ENCODE measurements at regions not wholly inside any gene's neighbourhood (a gene's known extent, or its start where the extent isn't known, plus 50 kb on each side); places are given as distances from the start of the nearest gene placed in this dataset.
"Not testable (repeated sequence)": the region's sequence is repeated elsewhere in the genome, so short reads cannot be mapped to it uniquely, and the experiment has no call there.

DNA sequence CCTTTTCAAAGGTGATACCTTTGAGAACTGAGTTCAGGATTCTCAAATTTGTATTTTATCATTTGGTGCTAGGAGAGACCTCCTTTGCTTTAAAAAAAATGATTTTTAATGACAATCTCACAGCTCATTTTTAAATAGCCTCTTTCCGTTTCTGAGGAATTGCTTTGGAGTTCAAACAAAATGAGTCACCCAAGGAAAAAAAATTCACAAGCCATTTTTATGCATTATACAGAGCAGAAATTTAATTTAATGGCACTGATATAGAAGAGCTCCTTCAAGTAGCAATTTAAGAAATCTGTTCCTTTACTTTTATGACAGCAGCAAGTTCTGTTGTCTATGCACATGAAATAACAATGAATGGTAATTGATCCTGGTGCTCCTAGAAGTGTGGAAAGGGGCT, 337.9 kb upstream of the KCNMB2 start:
- no peak overlapping the region for H3K4me3 ChIP-seq (ENCODE audit: insufficient read depth, low read depth, low read length, poor library complexity, severe bottlenecking)
- H3K36me3 ChIP-seq (ENCODE audit: control insufficient read depth, insufficient read depth, low read length), result no peaks in the 10 kb centered on the region
- DNase-seq, result no peak
- no peaks in the 10 kb centered on the region for H3K9me3 ChIP-seq (ENCODE audit: control insufficient read depth, low read length)
- no peaks in the 10 kb centered on the region for H3K4me1 ChIP-seq (ENCODE audit: control insufficient read depth, insufficient read depth, low read length, poor library complexity, severe bottlenecking)
- H3K27ac ChIP-seq (ENCODE audit: insufficient read depth, low read length, poor library complexity, severe bottlenecking), result no peak overlapping the region
- H3K27me3 ChIP-seq (replicated peaks; ENCODE audit: control insufficient read depth, insufficient read depth, low read length, poor library complexity, severe bottlenecking), result no peaks in the 10 kb centered on the region

DNA sequence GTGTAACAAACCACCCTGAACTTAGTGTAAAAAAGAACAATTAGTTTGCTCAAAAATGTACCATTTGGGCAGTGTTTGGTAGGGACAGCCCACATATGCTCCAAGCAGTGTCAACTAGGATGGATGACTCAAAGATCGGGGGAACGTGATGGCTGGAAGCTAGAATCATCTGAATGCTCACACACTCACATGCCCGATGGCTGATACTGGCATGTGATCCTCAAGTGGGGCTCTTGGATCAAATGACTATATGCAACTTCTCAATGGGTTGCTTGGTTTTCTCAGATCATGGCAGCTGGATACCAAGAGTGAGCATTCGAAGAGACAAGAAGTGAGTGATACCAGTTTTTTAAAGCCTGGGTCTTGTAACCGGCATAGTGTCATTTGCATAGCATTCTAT, 335.9 kb upstream of the KCNMB2 start:
- H3K4me1 ChIP-seq (ENCODE audit: control insufficient read depth, insufficient read depth, low read length, poor library complexity, severe bottlenecking), result no peaks in the 10 kb centered on the region
- H3K9me3 ChIP-seq (ENCODE audit: control insufficient read depth, low read length), result no peaks in the 10 kb centered on the region
- DNase-seq, result no peak
- H3K4me3 ChIP-seq (ENCODE audit: insufficient read depth, low read depth, low read length, poor library complexity, severe bottlenecking), result no peak overlapping the region
- H3K27me3 ChIP-seq (replicated peaks; ENCODE audit: control insufficient read depth, insufficient read depth, low read length, poor library complexity, severe bottlenecking), result no peaks in the 10 kb centered on the region
- H3K27ac ChIP-seq (ENCODE audit: insufficient read depth, low read length, poor library complexity, severe bottlenecking), result no peak overlapping the region
- no peaks in the 10 kb centered on the region for H3K36me3 ChIP-seq (ENCODE audit: control insufficient read depth, insufficient read depth, low read length)

DNA sequence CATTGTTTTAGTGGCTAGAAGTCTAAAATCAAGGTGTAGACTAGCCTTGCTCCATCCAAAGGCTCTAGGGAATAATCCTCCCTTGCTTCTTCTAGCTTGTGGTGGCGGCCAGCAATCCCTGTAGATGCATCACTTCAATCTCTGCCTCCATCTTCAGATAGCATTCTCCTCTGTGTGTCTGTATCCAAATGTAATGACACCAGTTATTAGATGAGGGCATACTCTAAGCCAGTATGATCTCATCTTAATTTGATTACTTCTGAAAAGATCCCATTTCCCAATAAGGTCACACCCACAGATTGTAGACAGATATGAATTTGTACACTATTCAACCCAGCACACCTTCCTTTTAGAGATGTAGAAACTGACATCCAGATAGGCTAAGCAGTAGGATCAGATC, 334.5 kb upstream of the KCNMB2 start:
- Histone ChIP-seq H3K9me3 (ENCODE audit: control insufficient read depth, low read length) (no peaks in the 10 kb centered on the region), H3K4me3 (ENCODE audit: insufficient read depth, low read depth, low read length, poor library complexity, severe bottlenecking) (no peak overlapping the region), H3K4me1 (ENCODE audit: control insufficient read depth, insufficient read depth, low read length, poor library complexity, severe bottlenecking) (no peaks in the 10 kb centered on the region), H3K27ac (ENCODE audit: insufficient read depth, low read length, poor library complexity, severe bottlenecking) (no peak overlapping the region), H3K36me3 (ENCODE audit: control insufficient read depth, insufficient read depth, low read length) (no peaks in the 10 kb centered on the region), H3K27me3 (replicated peaks; ENCODE audit: control insufficient read depth, insufficient read depth, low read length, poor library complexity, severe bottlenecking) (no peaks in the 10 kb centered on the region)
- DNase-seq, result no peak

DNA sequence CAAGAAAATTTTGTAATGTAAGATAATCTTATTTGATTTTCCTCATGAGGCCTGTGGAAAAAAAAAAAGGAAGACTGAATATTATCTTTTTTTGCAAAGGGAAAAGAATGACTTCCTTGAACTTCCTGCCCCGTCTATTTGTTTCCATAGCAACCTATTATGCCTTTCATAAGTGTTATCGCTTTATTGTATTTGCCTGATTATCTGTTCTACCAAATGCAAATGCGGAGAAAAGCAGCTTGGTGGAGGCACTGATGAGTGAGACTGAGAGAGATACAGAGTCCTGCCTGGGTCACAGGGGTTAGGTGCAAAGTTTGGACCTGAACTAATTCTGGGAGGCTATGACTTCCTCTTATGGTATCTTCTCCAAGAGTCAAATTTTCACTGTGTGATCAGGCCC, 334.0 kb upstream of the KCNMB2 start:
- H3K27ac ChIP-seq (ENCODE audit: insufficient read depth, low read length, poor library complexity, severe bottlenecking), result no peak overlapping the region

DNA sequence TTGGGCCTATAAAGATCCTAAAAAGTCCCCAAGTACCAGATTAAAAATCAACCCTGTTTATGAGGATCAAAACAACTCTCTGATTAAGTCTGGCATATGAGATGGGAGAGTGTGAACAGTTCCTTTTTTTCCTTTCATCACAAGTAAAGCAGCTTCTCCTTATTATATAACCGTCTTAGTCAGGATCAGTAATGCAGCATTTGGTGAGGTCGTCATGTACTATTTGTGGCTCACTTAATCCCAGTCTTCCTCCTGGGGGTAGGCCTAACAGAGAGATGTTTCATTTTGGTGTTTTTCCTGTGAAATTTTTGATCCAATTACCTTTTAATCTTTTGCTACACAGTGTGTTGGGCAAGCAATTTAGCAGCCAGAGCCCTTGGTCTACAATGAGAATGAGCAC, 333.1 kb upstream of the KCNMB2 start:
- H3K4me3 ChIP-seq (ENCODE audit: insufficient read depth, low read depth, low read length, poor library complexity, severe bottlenecking), result no peak overlapping the region
- H3K4me1 ChIP-seq (ENCODE audit: control insufficient read depth, insufficient read depth, low read length, poor library complexity, severe bottlenecking), result no peaks in the 10 kb centered on the region
- H3K27ac ChIP-seq (ENCODE audit: insufficient read depth, low read length, poor library complexity, severe bottlenecking), result no peak overlapping the region
- no peaks in the 10 kb centered on the region for H3K27me3 ChIP-seq (replicated peaks; ENCODE audit: control insufficient read depth, insufficient read depth, low read length, poor library complexity, severe bottlenecking)
- H3K9me3 ChIP-seq (ENCODE audit: control insufficient read depth, low read length), result no peaks in the 10 kb centered on the region
- H3K36me3 ChIP-seq (ENCODE audit: control insufficient read depth, insufficient read depth, low read length), result no peaks in the 10 kb centered on the region
- no peak for DNase-seq

More for the DNA sequence above, 334.0 kb upstream of the KCNMB2 start:
- H3K4me3 ChIP-seq (ENCODE audit: insufficient read depth, low read depth, low read length, poor library complexity, severe bottlenecking), result no peak overlapping the region
- no peaks in the 10 kb centered on the region for H3K4me1 ChIP-seq (ENCODE audit: control insufficient read depth, insufficient read depth, low read length, poor library complexity, severe bottlenecking)
- no peak for DNase-seq
- no peaks in the 10 kb centered on the region for H3K27me3 ChIP-seq (replicated peaks; ENCODE audit: control insufficient read depth, insufficient read depth, low read length, poor library complexity, severe bottlenecking)
- H3K36me3 ChIP-seq (ENCODE audit: control insufficient read depth, insufficient read depth, low read length), result no peaks in the 10 kb centered on the region
- no peaks in the 10 kb centered on the region for H3K9me3 ChIP-seq (ENCODE audit: control insufficient read depth, low read length)

DNA sequence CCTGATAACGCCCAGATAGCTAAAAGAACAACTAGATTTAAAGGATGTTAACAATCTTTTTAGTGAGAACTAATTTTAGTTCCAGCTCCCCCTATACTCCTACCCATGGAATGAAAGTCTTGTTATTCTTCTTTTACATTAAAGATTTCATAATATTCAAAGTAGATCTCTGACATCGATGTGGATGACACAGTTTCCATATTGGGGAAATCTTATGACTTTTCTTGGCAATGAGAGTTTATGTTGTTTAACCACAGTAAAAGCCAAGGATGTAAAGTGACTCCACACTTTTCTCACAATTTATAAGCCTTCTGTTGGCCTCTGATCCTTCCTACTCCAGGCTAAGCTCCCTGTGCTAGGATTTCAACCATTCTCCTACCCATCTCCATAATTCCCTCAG, 332.6 kb upstream of the KCNMB2 start:
- H3K4me1 ChIP-seq (ENCODE audit: control insufficient read depth, insufficient read depth, low read length, poor library complexity, severe bottlenecking), result no peaks in the 10 kb centered on the region
- H3K36me3 ChIP-seq (ENCODE audit: control insufficient read depth, insufficient read depth, low read length), result no peaks in the 10 kb centered on the region
- no peak overlapping the region for H3K4me3 ChIP-seq (ENCODE audit: insufficient read depth, low read depth, low read length, poor library complexity, severe bottlenecking)
- no peak overlapping the region for H3K27ac ChIP-seq (ENCODE audit: insufficient read depth, low read length, poor library complexity, severe bottlenecking)
- H3K9me3 ChIP-seq (ENCODE audit: control insufficient read depth, low read length), result no peaks in the 10 kb centered on the region
- no peak for DNase-seq
- H3K27me3 ChIP-seq (replicated peaks; ENCODE audit: control insufficient read depth, insufficient read depth, low read length, poor library complexity, severe bottlenecking), result no peaks in the 10 kb centered on the region

DNA sequence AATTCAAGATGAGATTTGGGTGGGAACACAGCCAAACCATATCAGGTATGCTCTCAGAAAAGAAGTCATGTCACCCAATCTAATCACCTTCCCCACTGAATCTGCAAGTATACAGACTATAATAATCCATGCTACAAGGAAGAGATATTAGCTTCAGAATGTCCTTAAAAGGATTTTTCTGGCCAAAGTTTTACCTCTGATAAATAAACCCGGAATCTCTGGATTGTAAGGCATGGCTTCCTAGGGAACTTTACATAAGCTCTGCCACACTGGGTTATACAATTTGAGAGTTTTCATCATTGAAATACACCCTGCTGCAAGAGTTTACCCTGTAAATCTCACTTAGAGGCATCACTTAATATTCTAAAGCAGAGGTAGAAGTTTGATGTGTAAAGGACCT, 330.5 kb upstream of the KCNMB2 start:
- Histone ChIP-seq H3K36me3 (ENCODE audit: control insufficient read depth, insufficient read depth, low read length) (no peaks in the 10 kb centered on the region), H3K9me3 (ENCODE audit: control insufficient read depth, low read length) (no peaks in the 10 kb centered on the region), H3K4me1 (ENCODE audit: control insufficient read depth, insufficient read depth, low read length, poor library complexity, severe bottlenecking) (no peaks in the 10 kb centered on the region), H3K27me3 (replicated peaks; ENCODE audit: control insufficient read depth, insufficient read depth, low read length, poor library complexity, severe bottlenecking) (no peaks in the 10 kb centered on the region), H3K4me3 (ENCODE audit: insufficient read depth, low read depth, low read length, poor library complexity, severe bottlenecking) (no peak overlapping the region), H3K27ac (ENCODE audit: insufficient read depth, low read length, poor library complexity, severe bottlenecking) (no peak overlapping the region)
- no peak for DNase-seq

DNA sequence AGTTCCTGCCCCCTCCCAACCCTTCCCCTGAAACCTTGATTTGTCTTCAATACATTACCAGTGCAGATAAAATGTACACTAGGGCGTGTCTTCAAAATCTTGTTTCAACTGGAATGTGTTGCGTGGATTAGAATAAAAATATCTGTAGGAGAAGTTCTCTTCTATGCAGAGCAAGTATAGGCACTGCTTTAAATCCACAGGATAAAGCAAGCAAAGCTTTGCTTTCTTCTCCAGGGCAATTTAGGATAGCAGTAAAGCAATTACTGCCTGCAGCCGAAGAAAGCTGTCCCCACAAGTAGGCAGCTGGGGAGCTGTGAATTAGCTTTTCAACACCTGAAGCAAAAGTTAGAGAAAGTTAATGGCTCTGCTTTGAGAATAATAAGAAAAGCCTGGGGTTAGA, 329.7 kb upstream of the KCNMB2 start:
- no peaks in the 10 kb centered on the region for H3K36me3 ChIP-seq (ENCODE audit: control insufficient read depth, insufficient read depth, low read length)
- no peaks in the 10 kb centered on the region for H3K9me3 ChIP-seq (ENCODE audit: control insufficient read depth, low read length)
- no peak overlapping the region for H3K4me3 ChIP-seq (ENCODE audit: insufficient read depth, low read depth, low read length, poor library complexity, severe bottlenecking)
- H3K4me1 ChIP-seq (ENCODE audit: control insufficient read depth, insufficient read depth, low read length, poor library complexity, severe bottlenecking), result no peaks in the 10 kb centered on the region
- H3K27ac ChIP-seq (ENCODE audit: insufficient read depth, low read length, poor library complexity, severe bottlenecking), result no peak overlapping the region
- no peak for DNase-seq
- H3K27me3 ChIP-seq (replicated peaks; ENCODE audit: control insufficient read depth, insufficient read depth, low read length, poor library complexity, severe bottlenecking), result no peaks in the 10 kb centered on the region

DNA sequence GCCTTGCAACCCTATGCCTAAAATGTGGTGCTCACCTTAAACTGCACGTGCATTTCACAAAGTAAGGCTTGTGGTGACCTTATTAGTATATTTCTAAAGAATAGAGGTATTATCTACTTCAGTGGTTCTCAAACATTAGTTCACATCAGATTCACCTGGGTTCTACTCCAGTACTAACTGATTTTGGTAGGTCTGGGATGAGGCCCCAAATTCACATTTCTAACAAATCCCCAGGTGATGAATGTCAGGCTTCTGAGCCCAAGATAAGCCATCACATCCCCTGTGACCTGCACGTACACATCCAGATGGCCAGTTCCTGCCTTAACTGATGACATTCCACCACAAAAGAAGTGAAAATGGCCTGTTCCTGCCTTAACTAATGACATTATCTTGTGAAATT, 329.1 kb upstream of the KCNMB2 start:
- H3K27me3 ChIP-seq (replicated peaks; ENCODE audit: control insufficient read depth, insufficient read depth, low read length, poor library complexity, severe bottlenecking); H3K27ac ChIP-seq (ENCODE audit: insufficient read depth, low read length, poor library complexity, severe bottlenecking); H3K4me1 ChIP-seq (ENCODE audit: control insufficient read depth, insufficient read depth, low read length, poor library complexity, severe bottlenecking); H3K9me3 ChIP-seq (ENCODE audit: control insufficient read depth, low read length); DNase-seq; H3K36me3 ChIP-seq (ENCODE audit: control insufficient read depth, insufficient read depth, low read length); H3K4me3 ChIP-seq (ENCODE audit: insufficient read depth, low read depth, low read length, poor library complexity, severe bottlenecking): not testable (repeated sequence)

DNA sequence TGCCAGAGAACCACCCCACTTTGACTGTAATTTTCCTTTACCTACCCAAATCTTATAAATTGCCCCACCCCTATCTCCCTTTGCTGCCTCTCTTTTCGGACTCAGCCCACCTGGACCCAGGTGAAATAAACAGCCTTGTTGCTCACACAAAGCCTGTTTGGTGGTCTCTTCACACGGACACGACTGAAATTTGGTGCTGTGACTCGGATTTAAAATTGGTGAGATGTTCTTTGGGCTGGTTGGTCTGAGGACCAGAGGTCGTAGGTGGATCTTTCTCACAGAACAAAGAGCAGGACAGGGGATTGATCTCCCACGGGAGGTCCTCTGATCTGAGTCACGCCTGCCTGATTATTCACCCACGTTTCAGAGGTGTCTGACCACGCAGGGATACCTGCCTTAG, 328.6 kb upstream of the KCNMB2 start:
- not testable (repeated sequence) for H3K4me1 ChIP-seq (ENCODE audit: control insufficient read depth, insufficient read depth, low read length, poor library complexity, severe bottlenecking); DNase-seq; H3K36me3 ChIP-seq (ENCODE audit: control insufficient read depth, insufficient read depth, low read length); H3K4me3 ChIP-seq (ENCODE audit: insufficient read depth, low read depth, low read length, poor library complexity, severe bottlenecking); H3K27me3 ChIP-seq (replicated peaks; ENCODE audit: control insufficient read depth, insufficient read depth, low read length, poor library complexity, severe bottlenecking); H3K9me3 ChIP-seq (ENCODE audit: control insufficient read depth, low read length); H3K27ac ChIP-seq (ENCODE audit: insufficient read depth, low read length, poor library complexity, severe bottlenecking)

DNA sequence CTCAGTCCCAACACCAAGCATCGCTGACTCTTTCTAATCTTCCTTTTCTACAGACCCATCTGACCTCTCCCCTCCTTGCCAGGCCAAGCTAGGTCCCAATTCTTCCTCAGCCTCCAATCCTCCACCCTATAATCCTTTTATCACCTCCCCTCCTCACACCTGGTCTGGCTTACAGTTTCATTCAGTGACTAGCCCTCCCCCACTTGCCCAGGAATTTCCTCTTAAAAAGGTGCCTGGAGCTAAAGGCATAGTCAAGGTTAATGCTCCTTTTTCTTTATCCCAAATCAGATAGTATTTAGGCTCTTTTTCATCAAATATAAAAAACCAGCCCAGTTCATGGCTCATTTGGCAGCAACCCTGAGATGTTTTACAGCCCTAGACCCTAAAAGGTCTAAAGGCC, 327.1 kb upstream of the KCNMB2 start:
- H3K36me3 ChIP-seq (ENCODE audit: control insufficient read depth, insufficient read depth, low read length); H3K27ac ChIP-seq (ENCODE audit: insufficient read depth, low read length, poor library complexity, severe bottlenecking); H3K9me3 ChIP-seq (ENCODE audit: control insufficient read depth, low read length); DNase-seq; H3K4me1 ChIP-seq (ENCODE audit: control insufficient read depth, insufficient read depth, low read length, poor library complexity, severe bottlenecking); H3K4me3 ChIP-seq (ENCODE audit: insufficient read depth, low read depth, low read length, poor library complexity, severe bottlenecking); H3K27me3 ChIP-seq (replicated peaks; ENCODE audit: control insufficient read depth, insufficient read depth, low read length, poor library complexity, severe bottlenecking): not testable (repeated sequence)
